ENCODE measurements at regions not wholly inside any gene's neighbourhood (a gene's known extent, or its start where the extent isn't known, plus 50 kb on each side); places are given as distances from the start of the nearest gene placed in this dataset.

- no peak overlapping the region for H3K27ac ChIP-seq (ENCODE audit: low read depth, low read length)
- no peak overlapping the region for H3K4me3 ChIP-seq (ENCODE audit: low read length in 3 of 3)
- H3K36me3 ChIP-seq (ENCODE audit: control insufficient read depth in 3 of 3, insufficient read depth in 3 of 3, low read length in 3 of 3), result no peaks in the 10 kb centered on the region
- no peaks in the 10 kb centered on the region for H3K4me1 ChIP-seq (ENCODE audit: control insufficient read depth in 3 of 3, insufficient read depth in 3 of 3, low read length in 3 of 3)
- no peak overlapping the region for H3K9ac ChIP-seq (ENCODE audit: low read depth in 1 of 3, low read length in 3 of 3)
- H3K27me3 ChIP-seq (ENCODE audit: control insufficient read depth in 3 of 3, insufficient read depth in 3 of 3, low read length in 3 of 3), result peaks cover 0 to 3% (median 0%) of the 10 kb centered on the region in 3 donors
- no peaks in the 10 kb centered on the region for H3K9me3 ChIP-seq (ENCODE audit: control insufficient read depth in 3 of 3, low read length in 3 of 3)
Measured at GRCh38 chr15:94080989-94081605, 150.3 kb upstream of the MCTP2 start.

- Histone ChIP-seq H3K9ac (ENCODE audit: low read depth in 1 of 3, low read length in 3 of 3) (no peak overlapping the region), H3K27ac (ENCODE audit: low read depth, low read length) (no peak overlapping the region), H3K27me3 (ENCODE audit: control insufficient read depth in 3 of 3, insufficient read depth in 3 of 3, low read length in 3 of 3) (peaks cover 0 to 3% (median 0%) of the 10 kb centered on the region in 3 donors), H3K4me1 (ENCODE audit: control insufficient read depth in 3 of 3, insufficient read depth in 3 of 3, low read length in 3 of 3) (no peaks in the 10 kb centered on the region), H3K4me3 (ENCODE audit: low read length in 3 of 3) (no peak overlapping the region), H3K9me3 (ENCODE audit: control insufficient read depth in 3 of 3, low read length in 3 of 3) (no peaks in the 10 kb centered on the region), H3K36me3 (ENCODE audit: control insufficient read depth in 3 of 3, insufficient read depth in 3 of 3, low read length in 3 of 3) (no peaks in the 10 kb centered on the region)
Measured at GRCh38 chr15:94080416-94080815, 150.9 kb upstream of the MCTP2 start.

DNA sequence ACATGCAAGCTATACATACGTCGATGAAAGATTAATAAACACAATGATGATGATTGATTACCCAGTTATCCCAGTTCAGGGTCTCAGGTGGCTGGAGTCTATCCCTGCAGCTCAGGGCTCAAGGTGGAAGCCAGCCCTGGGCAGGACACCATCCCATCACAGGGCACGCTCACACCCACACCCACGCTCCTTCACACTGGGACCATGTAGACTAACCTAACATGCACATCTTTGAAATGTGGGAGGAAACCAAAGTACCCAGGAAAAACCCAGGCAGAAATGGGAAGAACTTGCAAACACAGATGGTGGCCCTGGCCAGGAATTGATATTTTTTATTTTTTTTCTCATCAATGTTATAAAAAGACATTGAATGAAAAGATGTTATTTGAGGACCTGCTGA, 151.4 kb upstream of the MCTP2 start:
- H3K27me3 ChIP-seq (ENCODE audit: control insufficient read depth in 3 of 3, insufficient read depth in 3 of 3, low read length in 3 of 3), result peaks cover 0 to 3% (median 0%) of the 10 kb centered on the region in 3 donors
- no peak overlapping the region for H3K9ac ChIP-seq (ENCODE audit: low read depth in 1 of 3, low read length in 3 of 3)
- H3K9me3 ChIP-seq (ENCODE audit: control insufficient read depth in 3 of 3, low read length in 3 of 3), result no peaks in the 10 kb centered on the region
- no peak overlapping the region for H3K4me3 ChIP-seq (ENCODE audit: low read length in 3 of 3)
- H3K36me3 ChIP-seq (ENCODE audit: control insufficient read depth in 3 of 3, insufficient read depth in 3 of 3, low read length in 3 of 3), result no peaks in the 10 kb centered on the region
- no peak overlapping the region for H3K27ac ChIP-seq (ENCODE audit: low read depth, low read length)
- no peaks in the 10 kb centered on the region for H3K4me1 ChIP-seq (ENCODE audit: control insufficient read depth in 3 of 3, insufficient read depth in 3 of 3, low read length in 3 of 3)

DNA sequence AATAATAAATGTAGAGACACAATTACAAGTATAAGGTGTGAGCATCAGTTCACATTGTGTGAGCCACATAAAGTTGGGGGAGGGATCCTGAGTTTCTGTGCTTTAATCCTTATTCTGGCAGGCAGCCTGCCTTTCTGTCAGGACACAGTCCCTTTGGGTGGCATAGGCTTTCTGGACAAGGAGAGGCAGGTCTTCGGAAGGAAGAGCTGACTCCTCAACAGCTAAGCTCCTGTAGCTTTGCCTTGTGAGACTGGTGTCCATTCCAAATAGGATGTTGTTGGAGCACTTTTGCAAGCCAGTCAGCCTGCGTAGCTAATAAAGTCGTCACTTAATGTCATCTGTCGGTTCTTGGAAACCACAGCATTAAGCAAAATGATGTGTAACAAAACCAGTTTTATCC, 151.9 kb upstream of the MCTP2 start:
- Histone ChIP-seq H3K4me1 (ENCODE audit: control insufficient read depth in 3 of 3, insufficient read depth in 3 of 3, low read length in 3 of 3) (no peaks in the 10 kb centered on the region), H3K36me3 (ENCODE audit: control insufficient read depth in 3 of 3, insufficient read depth in 3 of 3, low read length in 3 of 3) (no peaks in the 10 kb centered on the region), H3K9ac (ENCODE audit: low read depth in 1 of 3, low read length in 3 of 3) (no peak overlapping the region), H3K9me3 (ENCODE audit: control insufficient read depth in 3 of 3, low read length in 3 of 3) (no peaks in the 10 kb centered on the region), H3K27me3 (ENCODE audit: control insufficient read depth in 3 of 3, insufficient read depth in 3 of 3, low read length in 3 of 3) (peaks cover 0 to 3% (median 0%) of the 10 kb centered on the region in 3 donors), H3K27ac (ENCODE audit: low read depth, low read length) (no peak overlapping the region), H3K4me3 (ENCODE audit: low read length in 3 of 3) (no peak overlapping the region)

- no peaks in the 10 kb centered on the region for H3K9me3 ChIP-seq (ENCODE audit: control insufficient read depth in 3 of 3, low read length in 3 of 3)
- no peak overlapping the region for H3K9ac ChIP-seq (ENCODE audit: low read depth in 1 of 3, low read length in 3 of 3)
- H3K4me1 ChIP-seq (ENCODE audit: control insufficient read depth in 3 of 3, insufficient read depth in 3 of 3, low read length in 3 of 3), result no peaks in the 10 kb centered on the region
- no peaks in the 10 kb centered on the region for H3K36me3 ChIP-seq (ENCODE audit: control insufficient read depth in 3 of 3, insufficient read depth in 3 of 3, low read length in 3 of 3)
- peaks cover 0 to 3% (median 0%) of the 10 kb centered on the region in 3 donors for H3K27me3 ChIP-seq (ENCODE audit: control insufficient read depth in 3 of 3, insufficient read depth in 3 of 3, low read length in 3 of 3)
- no peak overlapping the region for H3K27ac ChIP-seq (ENCODE audit: low read depth, low read length)
- H3K4me3 ChIP-seq (ENCODE audit: low read length in 3 of 3), result no peak overlapping the region
Measured at GRCh38 chr15:94077938-94078337, 153.4 kb upstream of the MCTP2 start.

DNA sequence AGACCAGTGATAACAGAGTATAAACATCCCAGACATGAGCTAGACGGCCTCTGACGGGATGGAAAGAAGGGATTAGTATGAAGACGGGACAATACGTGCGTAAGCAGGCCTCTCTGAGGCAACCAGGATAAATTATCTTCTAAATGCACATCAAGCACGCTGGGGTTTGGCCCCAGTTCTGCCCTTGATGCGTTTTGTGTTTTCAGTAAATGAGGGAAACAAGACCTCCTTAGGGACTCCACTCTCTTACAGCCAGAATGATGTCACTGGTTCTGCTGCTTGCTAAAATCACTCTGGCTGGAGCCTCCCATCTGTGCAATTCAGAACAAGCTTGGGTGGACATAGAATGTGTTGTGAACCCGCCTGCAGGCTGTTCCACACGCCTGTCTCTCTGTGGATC, 156.0 kb upstream of the MCTP2 start:
- Histone ChIP-seq H3K27ac (ENCODE audit: low read depth, low read length) (no peak overlapping the region), H3K36me3 (ENCODE audit: control insufficient read depth in 3 of 3, insufficient read depth in 3 of 3, low read length in 3 of 3) (no peaks in the 10 kb centered on the region), H3K9me3 (ENCODE audit: control insufficient read depth in 3 of 3, low read length in 3 of 3) (no peaks in the 10 kb centered on the region), H3K4me3 (ENCODE audit: low read length in 3 of 3) (no peak overlapping the region), H3K4me1 (ENCODE audit: control insufficient read depth in 3 of 3, insufficient read depth in 3 of 3, low read length in 3 of 3) (no peaks in the 10 kb centered on the region), H3K27me3 (ENCODE audit: control insufficient read depth in 3 of 3, insufficient read depth in 3 of 3, low read length in 3 of 3) (peaks cover 0 to 5% (median 4%) of the 10 kb centered on the region in 3 donors), H3K9ac (ENCODE audit: low read depth in 1 of 3, low read length in 3 of 3) (no peak overlapping the region)

GRCh38 chr15:94070356-94071295, 160.7 kb upstream of the MCTP2 start:
- Histone ChIP-seq H3K27ac (ENCODE audit: low read depth, low read length) (no peak overlapping the region), H3K4me3 (ENCODE audit: low read length in 3 of 3) (peak overlapping the region in 2 of 3 donors; percentile 24 to 49), H3K36me3 (ENCODE audit: control insufficient read depth in 3 of 3, insufficient read depth in 3 of 3, low read length in 3 of 3) (no peaks in the 10 kb centered on the region), H3K27me3 (ENCODE audit: control insufficient read depth in 3 of 3, insufficient read depth in 3 of 3, low read length in 3 of 3) (peaks cover 0 to 9% (median 8%) of the 10 kb centered on the region in 3 donors), H3K9ac (ENCODE audit: low read depth in 1 of 3, low read length in 3 of 3) (no peak overlapping the region), H3K9me3 (ENCODE audit: control insufficient read depth in 3 of 3, low read length in 3 of 3) (no peaks in the 10 kb centered on the region), H3K4me1 (ENCODE audit: control insufficient read depth in 3 of 3, insufficient read depth in 3 of 3, low read length in 3 of 3) (no peaks in the 10 kb centered on the region)

- Histone ChIP-seq H3K4me3 (ENCODE audit: low read length in 3 of 3) (no peak overlapping the region), H3K9me3 (ENCODE audit: control insufficient read depth in 3 of 3, low read length in 3 of 3) (no peaks in the 10 kb centered on the region), H3K36me3 (ENCODE audit: control insufficient read depth in 3 of 3, insufficient read depth in 3 of 3, low read length in 3 of 3) (no peaks in the 10 kb centered on the region), H3K27ac (ENCODE audit: low read depth, low read length) (no peak overlapping the region), H3K9ac (ENCODE audit: low read depth in 1 of 3, low read length in 3 of 3) (no peak overlapping the region), H3K27me3 (ENCODE audit: control insufficient read depth in 3 of 3, insufficient read depth in 3 of 3, low read length in 3 of 3) (peaks cover 0 to 9% (median 8%) of the 10 kb centered on the region in 3 donors), H3K4me1 (ENCODE audit: control insufficient read depth in 3 of 3, insufficient read depth in 3 of 3, low read length in 3 of 3) (no peaks in the 10 kb centered on the region)
Measured at GRCh38 chr15:94069844-94070243, 161.5 kb upstream of the MCTP2 start.

GRCh38 chr15:94066811-94067210, 164.6 kb upstream of the MCTP2 start:
- Histone ChIP-seq H3K36me3 (ENCODE audit: control insufficient read depth in 3 of 3, insufficient read depth in 3 of 3, low read length in 3 of 3) (no peaks in the 10 kb centered on the region), H3K4me3 (ENCODE audit: low read length in 3 of 3) (no peak overlapping the region), H3K9me3 (ENCODE audit: control insufficient read depth in 3 of 3, low read length in 3 of 3) (no peaks in the 10 kb centered on the region), H3K27ac (ENCODE audit: low read depth, low read length) (no peak overlapping the region), H3K27me3 (ENCODE audit: control insufficient read depth in 3 of 3, insufficient read depth in 3 of 3, low read length in 3 of 3) (peaks cover 0 to 9% (median 8%) of the 10 kb centered on the region in 3 donors), H3K4me1 (ENCODE audit: control insufficient read depth in 3 of 3, insufficient read depth in 3 of 3, low read length in 3 of 3) (no peaks in the 10 kb centered on the region), H3K9ac (ENCODE audit: low read depth in 1 of 3, low read length in 3 of 3) (no peak overlapping the region)

DNA sequence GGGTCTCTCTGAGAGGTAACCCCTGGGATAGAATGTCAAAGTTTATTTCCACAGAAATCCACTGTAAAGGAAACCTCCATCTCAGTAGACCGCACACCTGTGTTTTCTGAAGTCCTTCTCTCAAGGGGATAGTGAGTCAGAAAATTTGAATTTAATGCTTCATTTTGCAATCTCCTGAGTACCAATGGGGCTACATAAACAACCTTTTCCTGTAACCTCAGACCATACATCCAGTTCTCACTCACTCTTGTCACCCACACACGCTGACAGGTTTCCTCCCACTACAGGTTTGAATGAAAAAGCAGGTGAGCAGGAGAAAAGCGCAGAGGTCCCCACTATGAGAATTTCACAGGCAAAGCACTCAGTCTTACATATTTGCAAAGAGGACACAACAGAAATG, 165.3 kb upstream of the MCTP2 start:
- Histone ChIP-seq H3K27me3 (ENCODE audit: control insufficient read depth in 3 of 3, insufficient read depth in 3 of 3, low read length in 3 of 3) (peaks cover 0 to 9% (median 8%) of the 10 kb centered on the region in 3 donors), H3K36me3 (ENCODE audit: control insufficient read depth in 3 of 3, insufficient read depth in 3 of 3, low read length in 3 of 3) (no peaks in the 10 kb centered on the region), H3K9me3 (ENCODE audit: control insufficient read depth in 3 of 3, low read length in 3 of 3) (no peaks in the 10 kb centered on the region), H3K4me3 (ENCODE audit: low read length in 3 of 3) (no peak overlapping the region), H3K4me1 (ENCODE audit: control insufficient read depth in 3 of 3, insufficient read depth in 3 of 3, low read length in 3 of 3) (no peaks in the 10 kb centered on the region), H3K27ac (ENCODE audit: low read depth, low read length) (no peak overlapping the region), H3K9ac (ENCODE audit: low read depth in 1 of 3, low read length in 3 of 3) (no peak overlapping the region)

Measured in skeletal muscle tissue (tissue), 3 donors.